RWPE1 (cell line): ENCODE measurements at regions not wholly inside any gene's neighbourhood (a gene's known extent, or its start where the extent isn't known, plus 50 kb on each side); places are given as distances from the start of the nearest gene placed in this dataset.

Source experiments
- CTCF ChIA-PET: fragments of 350-600 bp; sonication (Branson Sonifier 250); formaldehyde crosslinking; extraction: SDS; loops from one replicate; lab custom pipeline; 2021; lab: Yijun Ruan, JAX
- POLR2A ChIA-PET: fragments of 400-600 bp; formaldehyde crosslinking; extraction: SDS; loops from one replicate; lab custom pipeline; 2020; ENCODE audit warnings: antibody characterized with exemption; ENCODE audit not compliant: low non-redundant PET; lab: Yijun Ruan, JAX
- DNase-seq: peaks from one replicate; pipeline ENCODE4 v3.0.0; 2012; ENCODE audit warnings: low spot score
- H3K27ac ChIP-seq: fragments of 450-650 bp; 2 replicates; pipeline ENCODE4 v1.5.1; 2017
- CTCF ChIP-seq: fragments of 450-650 bp; conservative IDR thresholded peaks from 2 replicates; pipeline ENCODE4 v1.5.1; 2017; ENCODE audit warnings: low read depth, mild to moderate bottlenecking

DNA sequence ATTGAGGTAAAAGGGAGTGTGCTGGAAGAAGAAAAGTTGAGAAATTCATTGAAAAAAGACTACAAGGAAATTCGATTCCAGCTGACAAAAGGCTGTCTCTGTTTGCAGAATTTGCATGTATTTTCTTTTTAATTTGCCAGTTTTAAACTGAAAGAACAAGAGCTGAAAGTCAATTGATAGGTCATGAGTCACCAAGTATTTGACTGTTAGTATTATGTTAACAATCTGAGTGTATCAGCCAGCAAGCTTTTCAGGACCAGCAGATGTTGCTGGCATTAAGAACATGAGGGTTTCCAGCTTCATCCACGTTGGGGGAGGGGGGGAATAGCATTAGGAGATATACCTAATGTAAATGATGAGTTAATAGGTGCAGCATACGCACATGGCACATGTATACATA, 726.7 kb downstream of the METTL15 start:
- peak; percentile 44 for DNase-seq
- TF ChIP-seq CTCF = no peak
- POLR2A ChIA-PET = no interaction called here
- CTCF ChIA-PET = no interaction called here
- no peak overlapping the region for H3K27ac ChIP-seq

DNA sequence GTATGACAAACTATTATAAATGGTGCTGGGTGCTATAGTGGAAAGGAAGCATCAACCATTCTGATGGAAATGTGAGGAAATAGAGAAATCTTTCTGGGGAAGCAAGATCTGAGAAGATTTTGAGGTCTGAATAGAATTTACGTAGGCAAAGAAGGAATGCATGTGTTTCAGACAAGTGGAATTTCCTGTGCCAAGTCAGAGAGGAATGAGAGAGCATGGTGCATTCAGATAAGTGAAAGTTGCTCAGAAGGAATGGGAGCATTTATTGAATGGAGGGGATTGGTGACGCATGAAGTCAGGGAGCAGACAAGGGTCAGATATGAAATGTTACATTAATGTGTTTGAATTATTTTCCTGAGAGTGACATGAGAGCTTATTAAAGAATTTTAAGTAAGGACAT, 725.5 kb downstream of the METTL15 start:
- DNase-seq = peak; percentile 38
- ChIA-PET POLR2A (no interaction called here), CTCF (no interaction called here)
- TF ChIP-seq CTCF = no peak
- no peak overlapping the region for H3K27ac ChIP-seq

GRCh38 chr11:28833169-28833568, 725.0 kb downstream of the METTL15 start:
- ChIA-PET CTCF (interaction anchor here (0.7 kb wide), 1 partner anchor 96 kb away, joined by 4 read pairs; no protein-coding TSS in a partner anchor), POLR2A (no interaction called here)
- no peak for DNase-seq
- H3K27ac ChIP-seq = no peak overlapping the region
- TF ChIP-seq CTCF = no peak

- H3K27ac ChIP-seq = no peak overlapping the region
- no peak for TF ChIP-seq CTCF
- DNase-seq = no peak
- ChIA-PET CTCF (interaction anchor here (0.6 to 0.7 kb wide), 2 partner anchors 272 to 958 kb away, joined by 3 read pairs; no protein-coding TSS in a partner anchor), POLR2A (no interaction called here)
Observed at GRCh38 chr11:28826807-28827206, 718.6 kb downstream of the METTL15 start.

DNA sequence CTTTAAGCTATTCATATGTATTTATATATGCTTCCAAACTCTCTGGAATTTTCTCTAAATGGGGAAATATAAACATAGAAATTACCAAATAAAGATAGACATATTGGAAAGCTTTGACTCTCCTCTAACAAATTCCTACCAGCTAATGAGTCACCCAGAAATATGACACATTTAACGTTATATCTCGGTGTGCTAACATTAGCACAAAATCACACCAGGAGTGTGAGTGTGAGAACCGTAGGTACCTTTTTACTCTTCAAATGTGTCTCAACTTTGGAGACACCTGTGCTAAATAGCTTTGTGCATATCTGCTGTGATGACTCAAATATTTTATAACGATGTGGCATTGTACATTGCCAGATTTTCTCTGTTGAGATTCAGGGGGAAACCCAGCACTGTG, 714.4 kb downstream of the METTL15 start:
- ChIA-PET POLR2A (no interaction called here), CTCF (no interaction called here)
- TF ChIP-seq CTCF = no peak
- no peak overlapping the region for H3K27ac ChIP-seq
- no peak for DNase-seq

GRCh38 chr11:28820296-28820989, 712.3 kb downstream of the METTL15 start:
- ChIA-PET CTCF (no interaction called here), POLR2A (no interaction called here)
- TF ChIP-seq CTCF = no peak
- no peak for DNase-seq
- H3K27ac ChIP-seq = no peak overlapping the region
